GM19193 (cell line): ENCODE measurements at regions not wholly inside any gene's neighbourhood (a gene's known extent, or its start where the extent isn't known, plus 50 kb on each side); places are given as distances from the start of the nearest gene placed in this dataset.

ENCODE experiments used
- POLR2A ChIP-seq: IDR thresholded peaks from 4 replicates; pipeline ENCODE4 v1.6.1; 2011; ENCODE audit not compliant: insufficient read depth, insufficient read length; ENCODE audit errors: extremely low read depth

GRCh38 chr22:25281675-25282345 lies 62.4 kb downstream of the CRYBB2 start:
- TF ChIP-seq POLR2A, result no peak

DNA sequence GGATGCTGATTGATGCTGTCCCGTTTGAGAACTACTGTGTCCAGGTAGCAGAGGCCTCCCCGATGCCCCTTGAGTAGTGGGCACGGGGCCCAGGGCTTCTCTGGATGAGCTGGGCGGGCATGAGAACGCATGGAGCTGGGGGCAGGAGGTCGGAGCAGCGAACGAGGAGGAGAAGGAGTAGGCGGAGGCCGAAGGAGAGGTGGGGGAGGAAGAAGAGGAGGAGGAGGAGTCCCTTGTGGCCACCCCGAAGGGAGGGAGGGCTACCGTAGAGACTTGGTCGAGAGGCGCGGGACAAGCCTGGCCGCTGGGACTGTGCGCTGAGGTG lies 62.9 kb downstream of the CRYBB2 start:
- no peak for TF ChIP-seq POLR2A

DNA sequence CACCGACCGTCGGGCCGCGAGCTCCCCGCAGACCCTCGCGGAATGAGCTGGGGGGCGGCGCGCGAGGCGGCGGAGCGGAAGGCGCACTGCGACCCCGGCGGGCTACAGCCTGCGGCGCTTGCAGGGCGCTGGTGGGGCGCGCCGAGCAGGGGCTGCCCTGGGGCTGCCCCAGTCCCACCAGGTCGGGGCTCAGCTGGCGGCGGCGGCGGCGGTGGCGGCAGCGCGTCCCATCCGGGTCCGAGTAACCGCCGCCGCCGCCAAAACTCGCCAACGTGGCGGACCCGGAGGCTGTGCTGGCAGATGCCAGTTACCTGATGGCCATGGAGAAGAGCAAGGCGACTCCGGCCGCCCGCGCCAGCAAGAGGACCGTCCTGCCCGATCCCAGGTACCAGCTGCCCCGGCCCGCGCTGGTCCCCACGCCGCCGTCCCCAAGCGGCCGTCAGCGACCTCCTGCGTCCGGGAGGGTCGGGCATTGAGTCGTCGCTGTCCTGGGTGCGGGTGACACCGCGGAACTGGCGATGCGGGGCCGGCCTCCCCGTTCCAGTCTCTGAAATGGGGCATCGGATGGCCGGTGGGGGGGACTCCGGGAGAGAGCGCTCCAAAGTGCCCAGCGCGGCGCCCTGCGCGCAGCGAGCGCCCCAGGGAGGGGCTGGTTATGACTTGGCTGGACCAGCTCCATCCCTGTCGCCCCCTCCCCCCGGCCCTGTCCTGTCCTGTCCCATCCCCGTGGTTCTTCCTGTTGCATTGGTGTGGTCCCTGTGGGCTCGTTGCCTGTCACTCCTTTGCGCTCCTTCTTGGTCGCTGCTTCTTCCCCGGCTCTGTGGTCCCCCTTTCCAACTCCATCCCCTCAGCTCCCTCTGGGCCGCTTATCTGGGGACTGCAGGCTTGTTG lies 63.5 kb downstream of the CRYBB2 start:
- no peak for TF ChIP-seq POLR2A

DNA sequence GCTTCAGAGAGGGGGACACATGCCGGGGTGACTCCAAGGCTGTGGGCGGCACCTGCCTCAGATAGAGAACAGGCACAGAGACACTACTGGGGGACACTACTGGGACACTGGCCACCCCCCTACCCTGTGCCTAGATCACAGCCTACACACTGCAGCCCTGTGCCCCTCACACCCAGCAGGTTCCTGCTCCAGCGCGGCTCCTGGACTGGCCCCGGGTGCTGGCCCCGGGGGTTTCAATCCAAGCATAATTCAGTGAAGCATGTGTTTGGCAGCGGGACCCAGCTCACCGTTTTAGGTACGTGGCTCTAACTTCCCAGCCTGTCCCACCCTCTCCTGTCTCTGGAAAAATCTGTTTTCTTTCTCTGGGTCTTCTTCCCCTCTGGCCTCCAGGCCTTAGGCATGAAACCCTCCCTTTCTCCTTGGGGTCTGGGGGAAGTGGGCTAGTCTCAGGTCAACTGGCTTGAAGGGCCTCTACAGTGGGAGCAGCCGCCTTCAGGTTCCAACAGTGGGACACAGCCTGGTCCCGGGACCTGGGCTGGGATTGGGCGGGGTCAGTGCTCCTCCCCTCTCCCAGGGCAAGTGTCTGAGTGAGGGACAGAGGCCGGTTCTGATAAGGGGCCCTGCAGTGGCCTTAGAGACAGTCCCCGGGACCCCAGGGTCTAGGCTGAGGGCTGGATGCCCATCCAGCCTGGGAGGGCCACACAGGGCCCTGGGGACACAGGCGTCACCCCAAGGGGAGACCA lies 98.8 kb downstream of the CRYBB2 start:
- no peak for TF ChIP-seq POLR2A

GRCh38 chr22:25327018-25327755 lies 107.7 kb downstream of the CRYBB2 start:
- no peak for TF ChIP-seq POLR2A

DNA sequence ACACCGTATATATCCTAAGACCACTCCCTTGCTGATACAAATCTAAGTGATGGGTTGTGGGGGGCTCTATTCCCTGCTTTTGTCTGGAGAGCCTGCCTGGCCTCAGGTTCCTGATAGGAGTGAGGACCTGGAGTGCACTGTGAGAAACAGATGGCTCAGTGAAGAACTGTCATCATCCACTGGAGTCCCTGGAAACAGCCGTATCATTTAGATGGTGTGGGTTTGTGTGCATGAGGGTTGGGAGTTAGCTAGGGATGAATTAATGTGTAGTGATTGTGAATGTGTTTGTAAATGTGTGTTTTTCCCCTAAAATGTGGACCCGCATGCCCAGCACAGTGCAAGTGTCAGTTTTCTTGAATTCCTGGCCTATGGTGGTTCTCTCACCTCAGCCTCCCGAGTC lies 111.6 kb downstream of the CRYBB2 start:
- TF ChIP-seq POLR2A, result no peak

DNA sequence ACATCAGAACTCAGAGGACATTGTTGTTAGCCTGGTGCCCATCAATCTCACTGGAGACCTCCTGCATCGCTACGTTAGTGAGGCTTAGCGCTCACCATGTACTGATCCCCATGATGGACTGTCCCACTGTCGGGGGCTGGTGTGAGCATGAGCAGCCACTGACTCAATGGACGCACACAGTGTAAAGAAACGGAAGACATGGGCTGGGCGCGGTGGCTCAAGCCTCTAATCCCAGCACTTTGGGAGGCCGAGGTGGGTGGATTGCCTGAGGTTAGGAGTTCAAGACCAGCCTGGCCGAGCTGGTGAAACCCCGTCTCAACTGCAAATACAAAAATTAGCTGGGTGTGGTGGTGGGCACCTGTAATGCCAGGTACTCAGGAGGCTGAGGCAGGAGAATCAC lies 112.9 kb downstream of the CRYBB2 start:
- TF ChIP-seq POLR2A, result no peak

DNA sequence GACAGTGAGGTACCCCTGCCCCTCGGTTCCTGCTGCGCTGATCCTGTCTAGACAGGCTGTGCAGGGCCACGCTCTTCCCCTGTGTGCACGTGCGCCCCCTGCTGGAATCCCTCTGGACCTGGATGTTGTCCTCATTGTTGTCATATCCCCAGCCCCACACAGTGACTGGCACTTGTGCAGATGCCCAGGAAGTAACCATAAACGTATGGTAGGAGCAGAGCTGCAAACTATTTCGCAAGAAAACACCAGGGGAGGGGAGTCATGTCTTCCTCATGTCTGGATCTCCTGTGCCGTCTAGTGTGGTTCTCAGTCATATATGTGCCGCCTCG lies 114.7 kb downstream of the CRYBB2 start:
- TF ChIP-seq POLR2A, result no peak

- TF ChIP-seq POLR2A, result no peak
These were observed 127.7 kb downstream of the CRYBB2 start for GRCh38 chr22:25346859-25347751.

DNA sequence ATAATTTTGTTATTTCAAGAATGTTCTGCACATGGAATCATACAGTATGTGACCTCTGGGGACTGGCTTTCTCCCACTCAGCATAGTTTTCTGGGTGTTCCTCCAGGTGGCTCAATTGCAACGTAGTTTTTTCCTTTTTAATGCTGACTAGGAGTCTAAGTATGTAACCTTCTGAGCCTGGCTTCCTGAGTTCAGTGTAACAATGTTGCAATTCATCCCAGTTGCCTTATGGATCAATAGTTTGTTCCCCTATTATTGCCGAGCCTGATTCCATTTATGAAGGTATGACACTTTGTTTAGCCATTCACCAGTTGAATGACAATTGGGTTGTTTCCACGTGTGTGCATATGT lies 128.3 kb downstream of the CRYBB2 start:
- TF ChIP-seq POLR2A, result no peak

- TF ChIP-seq POLR2A, result no peak
These were observed 129.0 kb downstream of the CRYBB2 start for GRCh38 chr22:25348391-25348790.

GRCh38 chr22:25350551-25350971 lies 131.1 kb downstream of the CRYBB2 start:
- no peak for TF ChIP-seq POLR2A

DNA sequence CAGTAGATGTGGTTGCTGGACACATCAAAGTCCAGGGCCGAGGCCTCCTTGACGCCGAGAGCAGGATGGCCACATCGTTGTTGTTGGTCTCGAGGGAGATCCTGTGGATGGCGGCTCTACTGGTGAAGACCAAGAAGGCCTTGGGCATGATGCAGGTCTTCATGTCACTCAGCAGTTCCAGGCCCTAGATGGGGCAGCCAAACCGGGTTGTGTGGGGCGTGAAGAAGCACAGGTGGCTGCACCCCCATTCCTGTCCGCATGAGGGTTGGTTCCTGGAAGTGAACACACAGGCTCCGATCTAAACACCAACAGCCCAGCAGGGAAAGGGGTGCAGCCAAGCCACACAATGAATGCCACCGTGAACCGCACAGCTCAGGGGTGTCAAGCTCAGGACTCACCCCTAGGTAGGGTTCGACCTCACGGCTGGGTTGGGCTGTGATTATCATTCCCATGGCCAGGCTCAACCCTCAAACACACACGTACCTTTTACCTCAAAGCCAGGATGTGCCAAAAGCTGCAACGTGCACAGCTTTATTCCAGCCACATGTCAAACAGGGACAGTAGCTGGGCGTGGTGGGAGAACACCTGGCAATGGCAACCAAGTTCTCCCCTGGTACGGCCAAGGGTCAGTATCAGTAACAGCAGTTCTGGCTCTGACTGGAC lies 132.3 kb downstream of the CRYBB2 start:
- no peak for TF ChIP-seq POLR2A

GRCh38 chr22:25352294-25352680 lies 132.8 kb downstream of the CRYBB2 start:
- no peak for TF ChIP-seq POLR2A
